H1 (cell line): ENCODE measurements at regions not wholly inside any gene's neighbourhood (a gene's known extent, or its start where the extent isn't known, plus 50 kb on each side); places are given as distances from the start of the nearest gene placed in this dataset.

Experiments used
- CTCF ChIA-PET: fragments of 300-600 bp; sonication (Branson Sonifier 250); formaldehyde crosslinking; loops from one replicate; lab custom pipeline; 2021; ENCODE audit not compliant: partially characterized antibody; lab: Charles Lee
- POLR2A ChIA-PET: fragments of 300-600 bp; sonication (Branson Sonifier 250); formaldehyde crosslinking; loops from one replicate; lab custom pipeline; 2021; ENCODE audit warnings: inconsistent platforms; ENCODE audit not compliant: partially characterized antibody; lab: Charles Lee
- DNase-seq, 2 experiments: peaks; one replicate each; pipeline versions ENCODE4 v3.0.0 to v3.0.0-alpha.2; 2010 to 2022; ENCODE audit warnings: low spot score in 2 of 2, low read depth in 1 of 2, mixed read lengths in 1 of 2
- FAIRE-seq: peaks from 2 replicates; lab custom pipeline; 2011; peaks lifted over from hg19 to GRCh38; lab: Jason Lieb, UNC
- H2AFZ ChIP-seq: 2 replicates; pipeline ENCODE4 v1.8.1; 2012; ENCODE audit warnings: low read length, inconsistent platforms
- H2AK5ac ChIP-seq: 2 replicates; pipeline ENCODE4 v1.6.1; 2013; ENCODE audit warnings: low read depth, low read length
- H2BK120ac ChIP-seq: replicated peaks from 2 replicates; pipeline ENCODE3; 2013; ENCODE audit warnings: low read depth, low read length, inconsistent platforms
- H2BK12ac ChIP-seq: 2 replicates; pipeline ENCODE4 v1.6.1; 2013; ENCODE audit warnings: low read depth, low read length
- H2BK15ac ChIP-seq: 2 replicates; pipeline ENCODE4 v1.6.1; 2013; ENCODE audit warnings: low read length
- H2BK20ac ChIP-seq: 2 replicates; pipeline ENCODE4 v1.6.1; 2013; ENCODE audit warnings: low read length
- H2BK5ac ChIP-seq: 2 replicates; pipeline ENCODE4 v1.6.1; 2013; ENCODE audit warnings: low read depth, low read length
- H3K14ac ChIP-seq: 2 replicates; pipeline ENCODE4 v1.6.1; 2013; ENCODE audit warnings: inconsistent platforms; ENCODE audit not compliant: insufficient read length
- H3K18ac ChIP-seq: 2 replicates; pipeline ENCODE4 v1.6.1; 2013; ENCODE audit warnings: low read length; ENCODE audit errors: extremely low read depth
- H3K23ac ChIP-seq: 2 replicates; pipeline ENCODE4 v1.6.1; 2013; ENCODE audit warnings: inconsistent platforms; ENCODE audit not compliant: insufficient read length
- H3K23me2 ChIP-seq: 2 replicates; pipeline ENCODE4 v1.6.1; 2013; ENCODE audit warnings: low read depth, low read length
- H3K27ac ChIP-seq: 2 replicates; pipeline ENCODE4 v1.6.1; 2011; ENCODE audit warnings: low read depth, low read length, inconsistent platforms
- H3K27me3 ChIP-seq, 4 experiments: replicated peaks in 1 of 4; 1 replicate in 1 of 4; 2 replicates in 3 of 4; pipeline versions ENCODE4 v1.6.1 to v1.8.1; 2011 to 2013; ENCODE audit warnings: low read length in 3 of 4, mild to moderate bottlenecking in 3 of 4, inconsistent platforms in 2 of 4, mixed read lengths in 2 of 4, moderate library complexity in 1 of 4; ENCODE audit not compliant: control insufficient read depth in 3 of 4, insufficient read depth in 3 of 4; ENCODE audit errors: extremely low read depth in 1 of 4
- H3K36me3 ChIP-seq, 4 experiments: 2 replicates each; pipeline versions ENCODE4 v1.6.1 to v1.8.1; 2011 to 2013; ENCODE audit warnings: mild to moderate bottlenecking in 4 of 4, low read length in 3 of 4, moderate library complexity in 2 of 4, control low read depth in 1 of 4, inconsistent platforms in 1 of 4; ENCODE audit not compliant: insufficient read depth in 4 of 4, control insufficient read depth in 2 of 4
- H3K4ac ChIP-seq: replicated peaks from 2 replicates; pipeline ENCODE3; 2013; ENCODE audit warnings: low read length, low read depth, mixed read lengths, inconsistent platforms; ENCODE audit not compliant: insufficient read length
- H3K4me1 ChIP-seq, 4 experiments: replicated peaks in 1 of 4; 1 replicate in 1 of 4; 2 replicates in 3 of 4; pipeline versions ENCODE4 v1.6.1 to v1.8.1; 2011 to 2013; ENCODE audit warnings: low read length in 3 of 4, inconsistent platforms in 2 of 4, mixed read lengths in 1 of 4; ENCODE audit not compliant: insufficient read depth in 4 of 4, control insufficient read depth in 3 of 4
- H3K4me2 ChIP-seq, 2 experiments: 2 replicates each; pipeline versions ENCODE4 v1.6.1 to v1.8.1; 2011 to 2013; ENCODE audit warnings: low read depth in 2 of 2, low read length in 2 of 2, control low read depth in 1 of 2, inconsistent platforms in 1 of 2, mild to moderate bottlenecking in 1 of 2; ENCODE audit not compliant: insufficient read depth in 1 of 2
- H3K4me3 ChIP-seq, 4 experiments: fragments of 200-600, 300-600 bp in 1 of 4; sonication (generic), shearing (Covaris generic), sonication (Bioruptor Twin) in 1 of 4; 2 replicates each; pipeline versions ENCODE4 v1.5.1 to v1.8.1; 2011 to 2016; ENCODE audit warnings: low read length in 4 of 4, low read depth in 3 of 4, control low read depth in 2 of 4, inconsistent platforms in 2 of 4, mild to moderate bottlenecking in 2 of 4, mixed read lengths in 1 of 4, moderate library complexity in 1 of 4; ENCODE audit not compliant: insufficient read depth in 2 of 4; ENCODE audit errors: extremely low read depth in 1 of 4
- H3K56ac ChIP-seq: replicated peaks from 2 replicates; pipeline ENCODE3; 2013; ENCODE audit warnings: low read depth, mild to moderate bottlenecking, mixed read lengths, low read length, inconsistent platforms; ENCODE audit not compliant: insufficient read length
- H3K79me1 ChIP-seq: 2 replicates; pipeline ENCODE4 v1.6.1; 2013; ENCODE audit warnings: low read depth, low read length, control low read depth
- H3K79me2 ChIP-seq, 2 experiments: 2 replicates each; pipeline versions ENCODE4 v1.6.1 to v1.8.1; 2012 to 2013; ENCODE audit warnings: low read length in 2 of 2, mild to moderate bottlenecking in 2 of 2, inconsistent platforms in 1 of 2; ENCODE audit not compliant: insufficient read depth in 2 of 2, control insufficient read depth in 1 of 2
- H3K9ac ChIP-seq, 4 experiments: replicated peaks in 1 of 4; 1 replicate in 1 of 4; 2 replicates in 3 of 4; pipeline versions ENCODE4 v1.6.1 to v1.8.1; 2011 to 2013; ENCODE audit warnings: low read depth in 3 of 4, low read length in 3 of 4, control low read depth in 2 of 4, mild to moderate bottlenecking in 2 of 4, moderate library complexity in 2 of 4, inconsistent platforms in 1 of 4; ENCODE audit errors: extremely low read depth in 1 of 4
- H3K9me3 ChIP-seq, 2 experiments: 2 replicates each; pipeline versions ENCODE4 v1.6.1 to v1.8.1; 2012 to 2013; ENCODE audit warnings: mild to moderate bottlenecking in 2 of 2, moderate library complexity in 2 of 2, control low read depth in 1 of 2, inconsistent platforms in 1 of 2, low read depth in 1 of 2, low read length in 1 of 2, mixed read lengths in 1 of 2; ENCODE audit not compliant: insufficient read depth in 2 of 2
- H4K20me1 ChIP-seq, 2 experiments: replicated peaks in 1 of 2; 2 replicates each; pipeline versions ENCODE3 to v1.8.1; 2011 to 2013; ENCODE audit warnings: inconsistent platforms in 2 of 2, low read length in 2 of 2, mild to moderate bottlenecking in 1 of 2; ENCODE audit not compliant: insufficient read depth in 2 of 2, control insufficient read depth in 1 of 2
- H4K5ac ChIP-seq: 2 replicates; pipeline ENCODE4 v1.6.1; 2013; ENCODE audit warnings: low read length, low read depth, mixed read lengths, inconsistent platforms; ENCODE audit not compliant: insufficient read length
- H4K8ac ChIP-seq: 2 replicates; pipeline ENCODE4 v1.8.0; 2013; ENCODE audit warnings: mild to moderate bottlenecking, moderate library complexity, low read length, inconsistent platforms; ENCODE audit not compliant: insufficient read depth; ENCODE audit errors: extremely low read depth
- H4K91ac ChIP-seq: replicated peaks from 2 replicates; pipeline ENCODE3; 2013; ENCODE audit warnings: low read length, mixed read lengths, inconsistent platforms; ENCODE audit not compliant: insufficient read length
- SP2 ChIP-seq: IDR thresholded peaks from 2 replicates; pipeline ENCODE4 v1.6.1; 2012; ENCODE audit warnings: mild to moderate bottlenecking, low read length, inconsistent platforms
- WGBS, 2 experiments: shearing (Covaris generic) in 1 of 2; methylation state at CpG; one replicate each; pipeline versions ENCODE4 v1.1.6 to v1.1.7; 2013 to 2015; ENCODE audit warnings: low lambda C conversion rate in 2 of 2, mixed read lengths in 2 of 2, inconsistent platforms in 1 of 2, low coverage in 1 of 2, missing lambda C conversion rate in 1 of 2; ENCODE audit not compliant: insufficient replicate concordance in 2 of 2, insufficient coverage in 1 of 2, insufficient read length in 1 of 2; ENCODE audit errors: extremely low coverage in 1 of 2, missing lambda C conversion rate in 1 of 2; 5-methylcytosine and 5-hydroxymethylcytosine counted together

DNA sequence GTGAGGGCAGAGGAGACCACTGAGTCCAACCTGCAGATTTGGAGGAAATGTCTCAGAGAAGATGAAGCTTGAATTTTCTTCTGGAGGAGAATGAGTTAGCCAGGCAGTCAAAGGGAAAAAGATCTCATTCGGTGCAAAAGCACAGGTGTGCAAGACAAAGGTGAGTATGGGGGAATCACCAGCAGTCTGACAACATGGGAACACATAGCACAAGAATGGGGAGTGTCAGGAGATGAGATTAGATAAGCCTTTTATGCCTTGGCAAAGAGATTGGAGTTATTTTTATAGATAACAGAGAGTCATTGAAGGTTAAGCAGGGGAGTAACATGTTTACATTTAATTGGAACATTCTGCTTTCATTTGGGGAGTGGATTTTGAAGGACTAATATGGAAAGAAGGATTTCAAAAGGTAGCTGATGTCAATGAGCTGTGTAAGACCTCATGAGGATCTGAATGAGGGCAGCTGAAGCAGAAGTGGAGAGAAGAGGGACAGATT lies 171.3 kb upstream of the NTF3 start:
- Histone ChIP-seq H4K91ac (no peak overlapping the region), H3K18ac (no peak overlapping the region), H2BK120ac (no peak overlapping the region), H3K4ac (no peak overlapping the region), H3K4me1 (peaks cover 3 to 10% (median 8%) of the 10 kb centered on the region in 4 experiments), H2AK5ac (no peak overlapping the region), H4K8ac (no peak overlapping the region), H3K27ac (no peak overlapping the region), H3K79me1 (no peaks in the 10 kb centered on the region), H3K36me3 (no peaks in the 10 kb centered on the region), H2BK12ac (no peak overlapping the region), H3K9ac (no peak overlapping the region), H2BK20ac (no peak overlapping the region), H3K27me3 (no peaks in the 10 kb centered on the region), H4K5ac (no peak overlapping the region), H3K79me2 (no peaks in the 10 kb centered on the region), H3K9me3 (no peaks in the 10 kb centered on the region), H3K4me3 (no peak overlapping the region), H3K4me2 (no peak overlapping the region), H3K56ac (no peak overlapping the region), H3K23ac (no peak overlapping the region), H3K14ac (no peak overlapping the region), H2BK5ac (no peak overlapping the region), H3K23me2 (no peaks in the 10 kb centered on the region), H4K20me1 (no peaks in the 10 kb centered on the region), H2AFZ (no peak overlapping the region), H2BK15ac (no peak overlapping the region)
- no peak for DNase-seq
- POLR2A ChIA-PET: no interaction called here
- CTCF ChIA-PET: no interaction called here
- no peak for TF ChIP-seq SP2
- 89% methylated on average over 1 of the region's 1 CpG; no CpG with 5 or more reads in 1 of the 2 experiments for WGBS, 2 experiments
- no peak for FAIRE-seq
